ENCODE measurements at regions not wholly inside any gene's neighbourhood (a gene's known extent, or its start where the extent isn't known, plus 50 kb on each side); places are given as distances from the start of the nearest gene placed in this dataset.

DNA sequence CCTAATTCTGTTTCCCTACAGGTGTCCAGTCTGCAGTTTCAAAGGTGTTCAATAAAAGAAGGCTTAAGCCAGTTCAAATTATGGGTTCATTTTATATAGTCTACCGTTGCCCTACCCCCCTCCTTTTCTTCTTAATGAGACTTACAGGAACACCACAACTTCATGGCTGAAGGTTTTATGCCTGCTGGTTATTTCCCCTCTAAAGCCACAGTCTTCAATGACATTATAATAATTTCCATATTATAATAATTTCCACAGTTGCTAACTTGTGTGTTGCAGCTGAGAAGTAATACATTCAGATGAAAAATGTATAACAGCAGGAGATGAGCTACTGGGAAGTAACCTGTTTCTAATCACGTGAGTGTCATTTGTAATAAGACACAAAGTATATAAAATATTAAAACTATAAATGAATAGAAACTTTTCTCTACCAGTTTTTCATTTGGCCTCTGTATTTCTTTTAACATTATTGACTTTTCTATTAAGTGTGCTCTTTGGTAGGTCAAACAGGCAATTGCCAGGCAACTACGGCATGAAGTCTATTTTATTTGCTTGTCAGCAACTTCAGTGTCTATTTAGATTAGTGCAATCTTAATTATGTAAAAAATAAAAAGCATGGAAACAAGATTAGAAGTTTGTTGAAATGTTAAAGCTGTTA lies 120.5 kb upstream of the HMHB1 start:
- H3K9ac ChIP-seq (ENCODE audit: low read depth in 2 of 2, low read length in 2 of 2), result no peak overlapping the region
- no peak for DNase-seq

DNA sequence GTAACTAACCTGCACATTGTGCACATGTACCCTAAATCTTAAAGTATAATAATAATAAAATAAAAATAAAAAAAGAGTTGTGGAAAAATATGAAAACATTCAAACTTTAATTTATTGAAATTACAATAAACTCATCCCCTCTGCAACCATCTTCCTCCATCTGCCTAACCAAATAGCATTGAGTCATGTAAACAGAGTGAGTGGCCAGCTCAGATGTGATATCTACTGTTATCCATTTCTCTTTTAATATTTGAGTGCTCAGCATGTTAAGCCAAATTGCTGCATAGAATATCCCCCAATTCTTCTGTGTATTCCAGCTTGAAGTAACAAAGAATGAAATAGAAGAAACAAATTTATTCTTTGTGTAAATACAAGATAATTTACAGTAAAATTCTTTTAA lies 124.4 kb upstream of the HMHB1 start:
- H3K27me3 ChIP-seq, result no peaks in the 10 kb centered on the region
- DNase-seq, result no peak
- TF ChIP-seq, protein P1, sequence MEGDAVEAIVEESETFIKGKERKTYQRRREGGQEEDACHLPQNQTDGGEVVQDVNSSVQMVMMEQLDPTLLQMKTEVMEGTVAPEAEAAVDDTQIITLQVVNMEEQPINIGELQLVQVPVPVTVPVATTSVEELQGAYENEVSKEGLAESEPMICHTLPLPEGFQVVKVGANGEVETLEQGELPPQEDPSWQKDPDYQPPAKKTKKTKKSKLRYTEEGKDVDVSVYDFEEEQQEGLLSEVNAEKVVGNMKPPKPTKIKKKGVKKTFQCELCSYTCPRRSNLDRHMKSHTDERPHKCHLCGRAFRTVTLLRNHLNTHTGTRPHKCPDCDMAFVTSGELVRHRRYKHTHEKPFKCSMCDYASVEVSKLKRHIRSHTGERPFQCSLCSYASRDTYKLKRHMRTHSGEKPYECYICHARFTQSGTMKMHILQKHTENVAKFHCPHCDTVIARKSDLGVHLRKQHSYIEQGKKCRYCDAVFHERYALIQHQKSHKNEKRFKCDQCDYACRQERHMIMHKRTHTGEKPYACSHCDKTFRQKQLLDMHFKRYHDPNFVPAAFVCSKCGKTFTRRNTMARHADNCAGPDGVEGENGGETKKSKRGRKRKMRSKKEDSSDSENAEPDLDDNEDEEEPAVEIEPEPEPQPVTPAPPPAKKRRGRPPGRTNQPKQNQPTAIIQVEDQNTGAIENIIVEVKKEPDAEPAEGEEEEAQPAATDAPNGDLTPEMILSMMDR (IDR thresholded peaks at IDR 0.05), result no peak
- H3K27ac ChIP-seq, result no peak overlapping the region
- H3K9ac ChIP-seq (ENCODE audit: low read depth in 2 of 2, low read length in 2 of 2), result no peak overlapping the region
- no peaks in the 10 kb centered on the region for H3K36me3 ChIP-seq
- intact Hi-C loops (cut with DNase I), result no loop called here
- H3K4me1 ChIP-seq, result no peaks in the 10 kb centered on the region
- no peaks in the 10 kb centered on the region for H3K9me3 ChIP-seq
- no peak overlapping the region for H3K4me3 ChIP-seq

More for the DNA sequence above, 120.5 kb upstream of the HMHB1 start:
- no peak overlapping the region for H3K27ac ChIP-seq
- TF ChIP-seq, protein P1 (IDR thresholded peaks at IDR 0.05), result no peak
- H3K4me3 ChIP-seq, result no peak overlapping the region
- no peaks in the 10 kb centered on the region for H3K9me3 ChIP-seq
- intact Hi-C loops (cut with DNase I), result no loop called here
- no peaks in the 10 kb centered on the region for H3K27me3 ChIP-seq
- no peaks in the 10 kb centered on the region for H3K4me1 ChIP-seq
- H3K36me3 ChIP-seq, result no peaks in the 10 kb centered on the region

DNA sequence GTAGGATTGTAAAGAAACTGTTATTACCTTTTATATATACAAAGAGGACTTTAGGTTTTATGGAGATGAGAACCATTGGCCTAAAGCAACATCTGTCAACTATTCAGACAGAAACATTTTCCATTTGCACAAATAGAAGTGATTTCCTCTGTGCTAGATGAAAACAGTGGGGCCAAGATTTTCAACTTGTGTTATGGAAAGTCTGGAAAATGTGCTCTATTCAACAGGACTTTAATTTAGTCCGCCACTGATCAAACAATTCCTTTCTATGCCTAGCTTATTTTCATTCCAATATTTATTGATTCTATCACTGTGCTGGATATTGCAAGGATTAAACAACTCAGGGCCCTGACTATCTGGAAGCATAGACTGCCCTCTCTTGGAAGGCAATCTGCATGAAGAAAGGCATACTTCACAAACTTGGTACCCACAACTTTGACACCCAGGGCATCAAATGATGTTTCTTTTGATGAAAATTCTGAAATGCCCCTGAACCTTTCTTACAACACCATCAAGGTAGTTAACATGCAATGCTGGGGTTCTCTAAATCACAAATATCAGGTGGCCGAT lies 126.6 kb upstream of the HMHB1 start:
- DNase-seq, result no peak

DNA sequence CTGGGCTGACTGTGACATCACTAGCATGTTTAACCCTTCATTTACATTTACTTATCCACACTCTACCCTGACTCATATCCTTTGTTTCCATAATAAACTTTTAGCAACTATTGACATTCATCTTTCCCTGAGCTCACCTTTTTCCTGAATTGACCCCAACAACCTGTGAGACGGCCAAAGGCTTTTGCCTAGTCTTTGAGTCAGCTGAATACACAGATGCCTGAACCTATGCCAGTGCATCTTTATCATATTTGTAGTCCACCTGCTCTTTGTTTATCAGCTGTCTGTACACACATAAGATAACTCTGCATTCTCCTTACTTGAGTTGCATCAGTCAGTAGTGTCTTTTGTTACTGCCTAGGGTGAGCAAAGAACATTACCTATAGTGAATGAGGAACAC lies 128.5 kb upstream of the HMHB1 start:
- no peak overlapping the region for H3K9ac ChIP-seq (ENCODE audit: low read depth in 2 of 2, low read length in 2 of 2)
- intact Hi-C loops (cut with DNase I), result no loop called here
- no peaks in the 10 kb centered on the region for H3K9me3 ChIP-seq
- no peak overlapping the region for H3K27ac ChIP-seq
- no peak for DNase-seq
- no peak overlapping the region for H3K4me3 ChIP-seq
- no peaks in the 10 kb centered on the region for H3K4me1 ChIP-seq
- TF ChIP-seq, protein P1 (IDR thresholded peaks at IDR 0.05), result no peak
- H3K27me3 ChIP-seq, result no peaks in the 10 kb centered on the region
- H3K36me3 ChIP-seq, result no peaks in the 10 kb centered on the region

More for the DNA sequence above, 126.6 kb upstream of the HMHB1 start:
- intact Hi-C loops (cut with DNase I), result no loop called here
- Histone ChIP-seq H3K9me3 (no peaks in the 10 kb centered on the region), H3K36me3 (no peaks in the 10 kb centered on the region), H3K27me3 (no peaks in the 10 kb centered on the region), H3K4me1 (no peaks in the 10 kb centered on the region), H3K4me3 (no peak overlapping the region), H3K9ac (ENCODE audit: low read depth in 2 of 2, low read length in 2 of 2) (no peak overlapping the region), H3K27ac (no peak overlapping the region)
- TF ChIP-seq, protein P1 (IDR thresholded peaks at IDR 0.05), result no peak

DNA sequence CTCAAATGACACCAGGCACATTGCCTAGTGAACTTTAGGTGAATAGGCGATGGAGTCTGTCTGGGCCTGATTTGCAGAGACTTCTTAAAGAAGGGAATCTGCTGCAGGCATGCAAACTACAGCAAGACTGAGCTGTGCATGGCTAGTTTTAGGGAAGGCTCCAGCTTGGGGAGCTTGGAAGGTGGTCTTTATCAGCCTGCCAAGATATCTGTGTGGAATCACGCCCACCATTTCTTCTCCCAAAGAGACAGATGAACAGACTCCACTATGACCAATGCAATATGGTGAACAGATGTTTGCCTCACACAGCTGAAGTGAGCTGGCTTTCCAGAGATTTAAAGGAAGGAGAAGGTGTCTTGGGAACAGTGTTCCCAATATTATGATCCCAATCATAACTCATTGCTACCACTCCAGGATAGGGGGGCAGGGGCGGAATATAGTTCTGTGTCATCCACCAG lies 129.0 kb upstream of the HMHB1 start:
- intact Hi-C loops (cut with DNase I), result no loop called here
- no peak overlapping the region for H3K9ac ChIP-seq (ENCODE audit: low read depth in 2 of 2, low read length in 2 of 2)
- H3K36me3 ChIP-seq, result no peaks in the 10 kb centered on the region
- H3K4me1 ChIP-seq, result no peaks in the 10 kb centered on the region
- no peaks in the 10 kb centered on the region for H3K27me3 ChIP-seq
- H3K27ac ChIP-seq, result no peak overlapping the region
- TF ChIP-seq, protein P1 (IDR thresholded peaks at IDR 0.05), result no peak
- no peak overlapping the region for H3K4me3 ChIP-seq
- no peak for DNase-seq
- H3K9me3 ChIP-seq, result no peaks in the 10 kb centered on the region

Data from colonic mucosa (tissue), 4 donors.